Spinal cord (tissue), 9 donors: ENCODE measurements at regions not wholly inside any gene's neighbourhood (a gene's known extent, or its start where the extent isn't known, plus 50 kb on each side); places are given as distances from the start of the nearest gene placed in this dataset.

ENCODE experiments used
- DNase-seq, 6 donors: peaks; one replicate each; pipeline versions ENCODE4 v3.0.0 to v3.0.0-alpha.2; 2013 to 2015; ENCODE audit warnings: low spot score in 6 of 6, low read depth in 4 of 6
- H3K27ac ChIP-seq: one replicate; pipeline ENCODE4 v1.5.1; 2013; ENCODE audit warnings: low read depth, low read length, control low read depth
- H3K27me3 ChIP-seq: one replicate; pipeline ENCODE4 v1.6.1; 2013; ENCODE audit warnings: low read length; ENCODE audit not compliant: control insufficient read depth, insufficient read depth
- H3K36me3 ChIP-seq: one replicate; pipeline ENCODE4 v1.6.1; 2013; ENCODE audit warnings: low read length; ENCODE audit not compliant: control insufficient read depth, insufficient read depth
- H3K4me1 ChIP-seq: one replicate; pipeline ENCODE4 v1.6.1; 2013; ENCODE audit warnings: low read length; ENCODE audit not compliant: control insufficient read depth, insufficient read depth
- H3K4me3 ChIP-seq: one replicate; pipeline ENCODE4 v1.5.1; 2013; ENCODE audit warnings: low read depth, low read length, control low read depth
- H3K9me3 ChIP-seq: one replicate; pipeline ENCODE4 v1.6.1; 2013; ENCODE audit warnings: low read length; ENCODE audit not compliant: control insufficient read depth, insufficient read depth
- WGBS: methylation state at CpG from one replicate; pipeline ENCODE4 v1.1.5; 2013; ENCODE audit warnings: missing lambda C conversion rate; ENCODE audit not compliant: insufficient coverage; 5-methylcytosine and 5-hydroxymethylcytosine counted together
- donor health status: healthy.

DNA sequence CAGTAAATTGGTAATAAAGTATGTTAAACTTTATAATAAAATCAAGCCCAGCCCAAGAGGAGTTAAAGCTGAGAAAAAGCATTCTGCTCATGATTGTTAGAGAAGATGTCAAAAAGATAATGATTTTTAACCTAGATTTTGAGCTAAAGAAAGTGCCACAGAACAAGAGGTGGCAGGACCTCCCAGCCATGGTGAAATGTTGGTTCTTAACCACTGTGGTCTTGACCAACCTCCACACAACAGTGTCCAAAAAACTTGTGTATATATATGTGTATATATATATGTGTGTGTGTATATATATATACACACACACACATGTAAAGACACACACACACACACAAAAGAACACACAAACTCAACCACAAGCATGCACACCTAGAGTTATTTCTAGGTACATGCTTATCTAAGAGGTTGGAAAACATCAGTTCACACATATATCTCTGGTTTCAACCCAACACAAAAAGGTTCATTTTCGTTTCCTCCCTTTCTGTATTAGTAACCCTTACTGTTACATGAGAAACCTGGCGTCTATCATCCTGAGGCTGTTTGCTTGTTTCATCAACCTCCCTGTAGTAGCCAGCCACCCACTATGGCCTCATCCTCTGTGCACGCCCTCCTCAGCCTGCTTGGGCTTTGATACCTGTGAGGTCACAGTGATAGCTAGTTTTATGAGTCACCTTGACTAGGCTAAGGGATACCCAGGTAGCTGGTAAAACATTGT lies 631.8 kb upstream of the ID2 start:
- Histone ChIP-seq H3K27me3 (no peaks in the 10 kb centered on the region), H3K4me1 (no peaks in the 10 kb centered on the region), H3K4me3 (no peak overlapping the region), H3K36me3 (no peaks in the 10 kb centered on the region), H3K9me3 (no peaks in the 10 kb centered on the region), H3K27ac (no peak overlapping the region)
- no peak for DNase-seq
- WGBS = 73% methylated on average over 2 of the region's 3 CpGs

DNA sequence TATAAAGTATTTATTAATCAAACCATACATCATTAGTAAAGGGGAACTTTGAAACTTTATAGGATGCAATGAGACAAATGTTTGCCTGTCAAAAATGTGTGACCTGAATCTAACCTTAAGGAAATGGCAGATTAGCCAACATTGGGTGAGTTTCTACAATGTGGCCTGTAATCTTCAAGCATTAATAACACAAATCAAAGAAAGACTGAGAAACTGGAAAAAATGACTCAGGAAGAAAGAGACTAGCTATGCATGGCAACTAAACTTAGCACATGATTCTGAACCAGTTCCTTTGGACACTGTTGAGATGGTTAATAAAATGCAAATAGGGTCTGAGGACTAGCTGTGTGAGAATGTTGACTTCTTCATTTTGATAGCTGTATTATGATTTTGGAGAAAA lies 628.6 kb upstream of the ID2 start:
- H3K27me3 ChIP-seq = no peaks in the 10 kb centered on the region
- DNase-seq = no peak
- H3K4me1 ChIP-seq = no peaks in the 10 kb centered on the region
- H3K27ac ChIP-seq = no peak overlapping the region
- H3K9me3 ChIP-seq = no peaks in the 10 kb centered on the region
- no peaks in the 10 kb centered on the region for H3K36me3 ChIP-seq
- no peak overlapping the region for H3K4me3 ChIP-seq

DNA sequence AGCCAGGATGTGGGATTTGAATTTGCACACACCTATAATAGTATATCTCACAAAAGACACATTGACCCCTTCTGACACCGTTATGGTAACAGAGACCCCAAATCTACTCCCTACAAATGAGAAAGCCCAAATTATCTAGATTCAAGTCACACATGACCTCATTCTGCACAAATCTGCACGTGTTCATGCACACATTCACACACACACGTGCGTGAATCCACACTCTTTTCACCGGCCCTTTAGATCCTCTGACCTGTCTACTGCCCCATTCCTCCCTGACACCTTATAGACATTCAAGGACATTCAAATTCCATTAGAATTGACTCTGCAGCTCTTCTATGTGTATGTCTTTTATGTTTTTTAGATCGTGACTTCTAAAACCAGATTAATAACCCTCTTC lies 627.8 kb upstream of the ID2 start:
- no peak for DNase-seq
- WGBS = 100% methylated on average over 1 of the region's 6 CpGs

DNA sequence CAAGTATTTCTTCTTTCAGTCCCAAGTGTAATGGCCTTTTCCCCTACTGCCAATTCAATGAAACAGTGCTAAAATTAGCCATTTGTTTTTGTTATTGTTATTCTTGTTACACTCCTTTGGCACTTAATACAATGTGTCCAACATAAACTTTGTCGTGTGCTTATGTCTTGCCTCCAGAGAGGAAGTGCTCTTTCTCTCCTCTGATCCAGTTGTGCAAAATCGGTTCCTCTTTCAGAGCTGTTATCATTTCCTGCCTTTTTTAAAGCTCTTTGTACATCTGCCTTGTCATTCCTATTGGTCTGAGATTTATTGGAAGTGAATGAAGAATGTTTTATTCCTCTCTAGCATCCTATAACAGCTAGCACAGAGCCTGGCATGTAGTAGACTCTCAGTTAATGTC lies 623.2 kb upstream of the ID2 start:
- H3K4me1 ChIP-seq = no peaks in the 10 kb centered on the region
- WGBS = 83% methylated on average over 1 of the region's 2 CpGs

More for the DNA sequence above, 627.8 kb upstream of the ID2 start:
- H3K4me1 ChIP-seq = no peaks in the 10 kb centered on the region
- no peaks in the 10 kb centered on the region for H3K9me3 ChIP-seq
- H3K4me3 ChIP-seq = no peak overlapping the region
- no peaks in the 10 kb centered on the region for H3K36me3 ChIP-seq
- H3K27ac ChIP-seq = no peak overlapping the region
- no peaks in the 10 kb centered on the region for H3K27me3 ChIP-seq

DNA sequence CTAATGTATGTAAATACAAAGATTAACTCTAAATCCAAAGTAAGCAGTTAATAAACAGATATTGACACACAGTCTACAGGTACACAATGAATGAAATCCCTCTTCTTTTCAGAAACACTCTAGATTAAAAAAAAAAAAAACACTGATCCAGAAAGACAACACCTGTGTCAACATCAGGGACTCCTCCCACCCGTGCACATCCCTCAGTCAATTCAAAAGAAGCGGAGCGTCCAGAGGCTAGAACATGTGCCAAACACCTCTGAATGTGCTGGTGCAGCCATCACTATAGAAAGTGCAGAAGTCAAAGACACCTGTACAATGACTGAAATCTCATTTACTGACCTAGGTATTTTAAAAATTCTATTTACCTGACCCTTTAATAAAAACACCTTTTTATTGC lies 622.6 kb upstream of the ID2 start:
- H3K36me3 ChIP-seq = no peaks in the 10 kb centered on the region
- no peaks in the 10 kb centered on the region for H3K9me3 ChIP-seq
- H3K27me3 ChIP-seq = no peaks in the 10 kb centered on the region
- DNase-seq = no peak
- no peak overlapping the region for H3K27ac ChIP-seq
- H3K4me3 ChIP-seq = no peak overlapping the region
- WGBS = 80% methylated on average over 3 of the region's 3 CpGs
- H3K4me1 ChIP-seq = no peaks in the 10 kb centered on the region

More for the DNA sequence above, 623.2 kb upstream of the ID2 start:
- H3K9me3 ChIP-seq = no peaks in the 10 kb centered on the region
- no peak for DNase-seq
- H3K36me3 ChIP-seq = no peaks in the 10 kb centered on the region
- no peaks in the 10 kb centered on the region for H3K27me3 ChIP-seq
- H3K27ac ChIP-seq = no peak overlapping the region
- H3K4me3 ChIP-seq = no peak overlapping the region

DNA sequence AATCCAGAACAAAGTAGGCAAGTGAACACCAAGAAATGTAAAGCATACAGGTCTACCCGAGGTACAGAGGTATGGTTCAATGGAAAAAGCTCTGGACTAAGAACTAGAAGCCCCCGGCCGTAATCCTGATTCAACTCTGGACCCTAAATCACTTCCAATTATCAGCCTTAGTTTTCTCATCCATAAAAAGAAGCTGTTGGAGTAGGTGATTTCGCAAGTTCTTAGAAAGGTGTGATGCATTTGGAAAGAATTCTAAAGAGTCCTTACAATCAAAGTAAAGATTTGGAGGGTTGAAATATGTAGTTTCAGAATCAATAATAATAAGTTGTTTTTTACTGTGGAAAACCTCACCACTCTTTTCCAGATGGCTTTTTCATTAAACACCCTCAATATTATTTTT lies 622.1 kb upstream of the ID2 start:
- Histone ChIP-seq H3K27me3 (no peaks in the 10 kb centered on the region), H3K4me3 (no peak overlapping the region), H3K4me1 (no peaks in the 10 kb centered on the region), H3K36me3 (no peaks in the 10 kb centered on the region), H3K9me3 (no peaks in the 10 kb centered on the region), H3K27ac (no peak overlapping the region)
- no peak for DNase-seq
- WGBS = no CpG with 5 or more reads among the region's 4 CpGs

DNA sequence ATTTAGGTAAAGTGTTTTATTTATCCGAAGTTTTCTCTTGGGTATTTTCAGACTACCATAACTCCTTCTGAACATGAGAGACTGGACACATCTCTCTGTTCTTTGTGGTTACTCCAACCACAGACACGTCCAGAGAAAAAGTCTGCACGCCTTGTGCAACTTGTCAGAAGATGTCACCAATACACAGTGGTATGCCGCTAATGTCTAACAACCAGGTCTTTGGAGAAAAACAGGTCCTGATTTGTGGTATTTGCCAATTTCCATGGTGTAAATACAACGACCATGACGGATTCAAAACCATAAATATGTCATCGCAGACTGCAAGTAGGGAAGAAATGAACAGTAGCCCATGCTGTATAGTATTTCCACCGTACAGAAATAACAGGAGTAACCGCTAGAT lies 620.6 kb upstream of the ID2 start:
- 90% methylated on average over 6 of the region's 9 CpGs for WGBS
- no peaks in the 10 kb centered on the region for H3K4me1 ChIP-seq
- no peak overlapping the region for H3K4me3 ChIP-seq
- H3K27ac ChIP-seq = no peak overlapping the region
- no peaks in the 10 kb centered on the region for H3K9me3 ChIP-seq
- no peaks in the 10 kb centered on the region for H3K36me3 ChIP-seq
- no peaks in the 10 kb centered on the region for H3K27me3 ChIP-seq
- DNase-seq = no peak

DNA sequence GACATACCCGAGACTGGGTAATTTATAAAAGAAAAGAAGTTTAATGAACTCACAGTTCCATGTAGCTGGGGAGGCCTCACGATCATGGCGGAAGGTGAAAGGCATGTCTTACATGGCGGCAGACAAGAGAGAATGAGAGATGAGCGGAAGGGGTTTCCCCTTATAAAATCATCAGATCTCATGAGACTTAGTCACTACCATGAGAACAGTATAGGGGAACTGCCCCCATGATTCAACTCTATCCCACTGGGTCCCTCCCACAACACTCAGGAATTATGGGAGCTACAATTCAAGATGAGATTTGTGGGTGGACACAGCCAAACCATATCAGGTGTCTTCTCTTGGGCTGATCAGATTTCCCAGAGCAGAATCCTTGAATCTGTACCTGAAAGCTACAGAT lies 617.3 kb upstream of the ID2 start:
- no peaks in the 10 kb centered on the region for H3K36me3 ChIP-seq
- no peaks in the 10 kb centered on the region for H3K27me3 ChIP-seq
- H3K9me3 ChIP-seq = no peaks in the 10 kb centered on the region
- no peak overlapping the region for H3K4me3 ChIP-seq
- DNase-seq = no peak
- WGBS = 83% methylated on average over 1 of the region's 5 CpGs
- no peaks in the 10 kb centered on the region for H3K4me1 ChIP-seq
- H3K27ac ChIP-seq = no peak overlapping the region

DNA sequence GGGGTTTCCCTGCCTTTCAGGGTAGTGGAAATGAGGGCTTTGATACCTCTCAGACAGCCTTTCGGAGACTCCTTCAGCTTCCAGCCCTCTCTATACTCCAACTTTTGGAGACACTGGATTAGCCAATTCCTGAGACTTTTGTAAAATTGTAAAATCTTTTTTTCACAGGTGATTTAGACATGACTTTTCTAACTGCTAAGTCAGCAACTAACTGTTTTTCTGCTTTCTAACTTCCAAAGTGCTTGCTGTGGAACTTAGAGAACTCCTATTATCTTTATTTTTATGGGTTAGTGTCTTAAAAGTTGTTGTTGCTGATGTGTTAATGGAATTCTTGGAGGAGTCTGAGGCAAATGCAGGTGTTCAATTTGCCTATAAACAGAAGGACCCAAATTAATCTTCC lies 616.7 kb upstream of the ID2 start:
- Histone ChIP-seq H3K4me3 (no peak overlapping the region), H3K9me3 (no peaks in the 10 kb centered on the region), H3K27ac (no peak overlapping the region), H3K36me3 (no peaks in the 10 kb centered on the region), H3K4me1 (no peaks in the 10 kb centered on the region), H3K27me3 (no peaks in the 10 kb centered on the region)
- DNase-seq = no peak
- WGBS = no CpG with 5 or more reads among the region's 1 CpG

DNA sequence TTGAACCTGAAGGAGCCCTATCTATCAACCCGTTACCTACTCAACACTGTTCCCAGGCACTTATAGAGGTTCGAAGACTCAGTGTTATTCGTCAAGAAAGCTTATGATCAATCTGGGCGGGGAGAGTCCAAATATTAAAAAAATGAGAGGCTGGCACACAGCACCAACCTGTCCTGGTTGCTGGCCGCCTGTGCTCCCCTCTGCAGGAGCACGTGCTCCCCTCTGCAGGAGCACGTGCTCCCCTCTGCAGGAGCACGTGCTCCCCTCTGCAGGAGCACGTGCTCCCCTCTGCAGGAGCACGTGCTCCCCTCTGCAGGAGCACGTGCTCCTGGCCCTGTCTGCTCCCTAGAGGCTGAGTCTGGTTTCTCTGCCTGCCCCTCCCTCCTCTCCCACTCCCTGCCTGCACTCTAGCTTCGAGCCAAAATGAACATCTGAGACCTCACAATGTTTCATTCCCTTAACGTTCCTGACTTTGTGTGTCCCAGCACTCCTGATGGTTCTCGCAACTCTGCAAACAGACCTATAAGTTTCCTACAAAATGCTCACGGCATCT lies 614.0 kb upstream of the ID2 start:
- H3K4me3 ChIP-seq = no peak overlapping the region

More for the DNA sequence above, 614.0 kb upstream of the ID2 start:
- Histone ChIP-seq H3K9me3 (no peaks in the 10 kb centered on the region), H3K27me3 (no peaks in the 10 kb centered on the region), H3K36me3 (no peaks in the 10 kb centered on the region), H3K4me1 (no peaks in the 10 kb centered on the region), H3K27ac (no peak overlapping the region)
- no peak for DNase-seq
- WGBS = 72% methylated on average over 9 of the region's 15 CpGs
